Central memory CD4-positive, alpha-beta T cell (primary cell): ENCODE measurements at regions not wholly inside any gene's neighbourhood (a gene's known extent, or its start where the extent isn't known, plus 50 kb on each side); places are given as distances from the start of the nearest gene placed in this dataset.

ENCODE experiments used
- DNase-seq: peaks from one replicate; pipeline ENCODE4 v3.0.0; 2022

DNA sequence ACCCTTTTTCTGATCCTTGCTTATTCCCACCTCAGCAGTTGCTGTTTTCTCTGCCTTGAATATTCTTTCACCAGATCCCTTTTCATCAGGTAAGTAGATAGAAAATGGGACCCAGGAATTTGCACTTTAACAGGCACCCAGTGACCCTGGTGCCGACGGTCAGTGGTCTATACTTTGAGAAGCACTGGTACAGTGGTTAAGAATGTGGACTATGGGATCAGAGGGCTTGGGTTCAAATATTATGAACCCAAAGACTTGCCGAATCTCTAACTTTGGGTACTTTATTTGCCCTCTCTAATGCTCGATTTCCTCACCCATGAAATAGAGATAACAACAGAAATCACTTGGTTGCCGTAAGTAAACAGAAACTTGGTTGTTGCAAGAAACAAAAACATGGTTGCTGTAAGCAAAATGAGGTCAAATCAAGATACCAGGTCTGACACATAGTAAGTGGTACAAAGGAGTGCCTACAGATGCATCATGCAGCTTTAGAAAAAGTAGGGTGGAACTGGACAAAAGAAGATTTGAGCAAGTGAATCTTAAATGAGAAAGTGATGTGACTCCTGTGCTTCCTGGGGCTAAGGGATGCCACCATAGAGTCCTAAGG, 69.5 kb upstream of the GLS start:
- DNase-seq = no peak

DNA sequence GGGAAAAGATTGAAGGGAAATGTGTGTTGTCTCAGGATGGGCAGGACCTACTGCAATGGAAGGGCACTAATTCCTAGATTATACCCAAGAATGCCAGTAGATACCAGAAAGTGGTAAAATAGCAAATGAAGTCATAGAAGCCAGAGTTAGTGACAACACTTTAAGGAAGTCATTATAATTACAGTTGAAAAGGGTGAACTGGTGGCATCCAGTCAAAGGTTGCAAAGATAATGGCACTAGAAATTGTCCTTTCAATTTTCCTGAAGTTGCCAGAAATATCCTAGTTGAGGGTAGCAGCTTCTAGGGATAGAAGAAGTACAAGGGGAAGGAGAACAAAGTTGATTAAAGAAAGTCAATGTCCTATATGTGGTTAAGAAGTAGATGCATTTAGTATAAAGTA, 68.8 kb upstream of the GLS start:
- DNase-seq = no peak

DNA sequence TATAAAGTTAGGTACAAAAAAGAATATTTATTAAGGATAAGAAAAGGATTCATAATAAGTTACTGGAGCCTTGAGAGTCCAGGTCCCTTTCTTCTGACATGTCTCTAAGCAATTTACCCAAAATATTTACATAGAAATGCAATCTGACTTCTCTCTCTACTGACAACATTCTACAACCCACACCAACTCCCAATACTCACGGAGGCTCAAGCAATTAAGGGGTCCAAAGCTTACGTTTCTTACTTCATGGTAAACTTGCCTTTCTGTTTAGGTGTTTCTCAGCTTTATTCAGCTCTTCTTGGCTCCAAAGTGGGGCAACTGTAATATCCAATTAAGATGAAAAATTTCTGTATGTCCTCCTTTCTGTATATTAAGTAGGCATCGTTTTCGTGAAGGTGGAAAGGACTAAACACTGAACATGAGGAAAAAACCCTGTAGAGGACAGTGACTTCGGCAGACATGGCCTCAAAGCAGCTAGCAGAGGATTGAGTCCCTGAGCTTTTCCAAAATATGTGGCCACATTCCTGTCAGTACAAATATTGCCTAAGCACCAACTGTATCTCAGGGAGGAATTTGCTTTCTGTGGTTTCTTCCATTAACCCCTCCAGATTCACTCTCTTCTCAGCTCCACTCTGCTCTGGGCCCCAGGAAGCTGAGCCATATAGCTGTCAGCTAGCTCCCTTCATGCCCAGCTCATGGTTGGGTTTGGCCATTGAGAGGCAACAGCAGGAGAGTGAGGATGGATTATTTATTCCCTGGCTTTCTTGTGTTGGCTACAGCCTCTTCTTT, 67.9 kb upstream of the GLS start:
- no peak for DNase-seq

DNA sequence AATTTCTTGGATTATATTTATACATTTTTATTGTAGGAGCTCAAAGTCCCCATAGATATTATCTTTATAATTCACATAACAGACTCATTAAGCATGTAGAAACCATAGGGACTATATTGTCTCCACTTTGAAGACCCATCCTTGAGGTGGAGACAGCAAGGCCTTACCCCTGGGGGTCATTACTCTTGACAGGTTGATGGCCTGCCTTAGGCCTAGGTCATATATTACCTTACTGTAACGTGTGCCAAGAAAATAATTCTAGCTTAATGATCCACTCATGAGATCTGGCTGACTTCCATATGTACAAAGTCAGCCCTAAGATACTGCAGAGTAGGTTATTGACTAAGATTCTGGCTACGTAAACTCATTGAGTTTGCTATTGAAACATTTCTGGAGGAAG, 65.4 kb upstream of the GLS start:
- no peak for DNase-seq

DNA sequence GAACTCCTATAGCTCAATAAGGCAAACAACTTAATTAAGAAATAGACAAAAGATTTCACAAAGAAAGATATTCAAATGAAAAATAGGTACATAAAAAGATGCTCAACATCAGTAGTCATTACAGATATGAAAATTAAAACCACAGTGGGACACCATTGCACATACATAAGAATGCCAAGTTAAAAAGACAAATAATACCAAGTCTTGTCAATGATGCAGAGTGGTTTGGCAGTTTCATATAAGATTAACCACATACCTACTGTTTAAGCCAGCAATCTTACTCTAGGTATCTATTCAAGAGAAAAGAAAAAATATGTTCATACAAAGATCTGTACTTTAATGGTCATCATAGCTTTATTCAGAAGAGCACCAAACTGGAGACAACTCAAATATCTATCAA, 63.5 kb upstream of the GLS start:
- DNase-seq = no peak

DNA sequence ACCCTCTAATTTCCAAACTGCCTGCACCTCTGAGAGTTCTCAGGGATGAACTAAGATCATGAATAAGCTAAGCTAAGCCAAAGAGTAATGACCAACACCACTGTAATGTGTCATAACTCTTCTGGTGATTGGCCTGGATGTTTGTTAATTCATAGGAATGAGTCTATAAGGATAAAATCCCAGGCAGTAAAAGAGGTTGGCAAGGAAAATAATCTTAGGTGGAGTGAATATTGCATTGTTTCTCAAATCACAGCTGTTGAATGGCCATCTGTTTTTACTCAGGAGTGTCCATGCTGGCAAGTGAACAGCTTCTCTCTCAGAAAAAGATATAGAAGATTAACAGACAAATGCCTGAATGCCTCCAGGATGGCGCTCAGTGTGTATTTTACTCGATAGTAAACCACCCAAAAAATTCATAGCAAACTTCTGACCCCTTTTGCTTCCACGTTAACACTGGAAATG, 60.8 kb upstream of the GLS start:
- no peak for DNase-seq

DNA sequence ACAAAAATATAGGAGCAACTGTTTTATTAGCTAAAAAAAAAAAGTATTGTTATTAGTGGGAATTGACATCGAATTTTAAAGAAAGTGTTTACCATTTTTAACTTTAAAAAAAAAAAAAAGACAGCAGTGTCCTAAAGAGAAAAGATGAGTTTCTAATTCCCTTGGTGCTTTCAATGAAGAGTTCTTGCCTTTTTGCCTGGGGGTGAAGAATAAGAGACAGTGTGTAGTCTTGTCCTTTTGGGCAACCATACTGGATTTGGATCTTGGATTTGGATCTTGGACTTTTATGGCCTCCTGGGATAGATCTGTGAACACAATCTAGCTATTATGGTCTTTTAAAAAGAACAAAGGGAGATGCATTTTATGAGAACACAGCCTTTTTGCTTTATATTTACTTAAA, 60.2 kb upstream of the GLS start:
- no peak for DNase-seq

DNA sequence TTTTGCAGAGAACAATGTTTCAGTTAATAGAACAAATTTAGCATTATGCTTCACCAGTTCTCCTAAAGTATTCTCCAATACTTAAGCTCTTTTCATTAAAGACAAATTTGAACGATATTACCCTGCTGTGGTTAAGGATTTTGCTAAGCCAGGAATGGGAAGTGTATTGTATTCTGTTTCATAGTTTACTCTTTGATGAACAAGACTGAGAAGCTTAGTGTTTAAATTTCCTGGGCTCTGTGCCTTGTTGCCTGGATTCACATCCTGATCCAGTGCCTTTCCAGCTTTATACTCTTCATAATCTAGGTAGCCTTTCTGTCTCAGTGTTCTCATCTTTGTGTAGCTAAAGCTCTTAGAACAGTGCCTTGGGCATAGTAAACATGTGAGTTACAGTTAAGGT, 58.6 kb upstream of the GLS start:
- no peak for DNase-seq

DNA sequence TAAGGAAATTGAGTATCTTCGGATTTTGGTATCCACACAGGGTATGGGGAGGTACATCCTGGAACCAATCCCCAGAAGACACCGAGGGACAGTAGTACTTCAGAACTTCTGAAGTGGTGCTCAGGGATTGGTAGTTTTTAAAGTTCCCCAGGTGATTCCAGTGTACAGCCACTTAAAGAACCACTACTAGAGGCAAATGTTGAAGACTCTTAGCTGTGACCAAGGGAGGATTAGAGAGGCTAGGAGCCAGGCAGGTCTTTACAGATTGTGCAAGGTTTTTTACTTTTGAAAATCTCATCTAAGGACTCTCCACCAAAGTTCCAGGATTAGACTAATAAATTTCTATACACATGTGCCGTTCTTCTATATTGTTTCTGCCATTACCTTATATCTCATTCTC, 52.9 kb upstream of the GLS start:
- DNase-seq = no peak

DNA sequence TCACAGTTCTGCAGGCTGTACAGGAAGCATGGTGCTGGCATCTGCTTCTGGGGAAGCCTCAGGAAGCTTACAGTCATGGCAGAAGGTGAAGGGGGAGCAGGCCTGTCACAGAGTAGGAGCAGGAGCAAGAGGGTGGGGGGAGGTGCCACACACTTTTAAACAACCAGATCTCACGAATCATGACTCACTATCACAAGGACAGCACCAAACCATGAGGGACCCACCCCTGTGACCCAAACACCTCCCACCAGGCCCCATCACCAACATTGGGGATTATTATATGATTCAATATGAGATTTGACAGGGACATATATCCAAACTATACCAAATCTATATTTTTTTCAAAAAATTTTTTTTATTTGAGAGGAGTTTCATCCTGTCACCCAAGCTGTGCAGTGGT, 51.0 kb upstream of the GLS start:
- DNase-seq = no peak
